Fibroblast of skin of scalp (primary cell): ENCODE measurements at regions not wholly inside any gene's neighbourhood (a gene's known extent, or its start where the extent isn't known, plus 50 kb on each side); places are given as distances from the start of the nearest gene placed in this dataset.
"Not testable (repeated sequence)": the region's sequence is repeated elsewhere in the genome, so short reads cannot be mapped to it uniquely, and the experiment has no call there.

Experiments
- DNase-seq: peaks from one replicate; pipeline ENCODE4 v3.0.0-alpha.2; 2013

DNA sequence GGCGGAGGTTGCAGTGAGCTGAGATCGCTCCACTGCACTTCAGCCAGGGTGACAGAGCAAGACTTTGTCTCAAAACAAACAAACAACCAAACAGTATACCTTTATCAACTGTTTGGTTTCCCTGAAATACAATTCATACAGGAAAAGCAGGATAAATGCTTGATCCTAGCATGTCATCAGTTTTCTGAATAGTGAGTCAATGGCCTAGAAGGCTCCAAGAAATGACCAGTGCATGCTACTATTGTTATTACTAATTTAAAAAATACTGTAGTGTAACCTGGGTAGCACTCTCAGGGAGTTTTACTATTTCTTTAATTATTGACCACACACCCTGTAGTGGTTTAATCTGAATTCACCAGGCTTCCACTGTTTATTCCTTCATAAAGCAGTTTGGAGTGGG lies 101.0 kb upstream of the PTPN3 start:
- DNase-seq, result no peak

DNA sequence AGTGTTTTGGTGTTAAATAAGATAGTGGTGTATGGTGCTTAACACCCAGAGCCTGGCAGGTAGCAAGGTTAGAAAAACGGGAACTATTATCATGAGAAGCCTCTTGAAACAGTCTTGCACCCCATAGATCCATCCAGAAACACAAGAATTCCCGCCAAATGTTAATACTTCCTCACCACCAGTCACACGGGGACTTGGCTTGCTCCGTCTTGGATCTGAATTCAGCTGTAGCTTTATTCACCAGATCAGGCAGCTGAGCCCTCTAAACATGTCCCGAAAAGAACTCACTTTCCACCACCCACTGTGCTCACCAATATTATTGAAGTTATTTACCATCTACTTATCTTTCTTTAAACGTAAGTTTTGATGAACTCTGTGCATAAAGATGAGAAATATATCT lies 101.6 kb upstream of the PTPN3 start:
- no peak for DNase-seq

DNA sequence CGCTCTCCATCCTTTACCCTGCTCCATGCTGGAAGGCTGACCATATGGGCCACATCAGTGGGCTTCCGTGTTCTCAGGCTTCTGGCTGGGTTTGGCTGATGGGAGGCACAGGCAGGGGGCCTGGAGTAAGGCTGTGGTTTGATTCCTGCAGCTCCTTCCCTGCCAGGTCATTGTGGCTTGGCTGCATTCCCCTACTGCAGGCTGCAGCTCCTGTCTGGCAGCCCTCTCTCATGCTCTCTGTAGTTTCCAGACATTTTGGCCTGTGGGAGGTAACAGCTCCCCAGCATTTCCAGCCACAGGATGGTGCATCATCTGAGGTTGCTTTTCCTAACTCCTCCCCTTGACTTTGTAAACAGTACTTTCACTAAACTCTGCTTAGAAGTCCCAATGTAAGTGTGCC lies 102.0 kb upstream of the PTPN3 start:
- peak; percentile 96 for DNase-seq

DNA sequence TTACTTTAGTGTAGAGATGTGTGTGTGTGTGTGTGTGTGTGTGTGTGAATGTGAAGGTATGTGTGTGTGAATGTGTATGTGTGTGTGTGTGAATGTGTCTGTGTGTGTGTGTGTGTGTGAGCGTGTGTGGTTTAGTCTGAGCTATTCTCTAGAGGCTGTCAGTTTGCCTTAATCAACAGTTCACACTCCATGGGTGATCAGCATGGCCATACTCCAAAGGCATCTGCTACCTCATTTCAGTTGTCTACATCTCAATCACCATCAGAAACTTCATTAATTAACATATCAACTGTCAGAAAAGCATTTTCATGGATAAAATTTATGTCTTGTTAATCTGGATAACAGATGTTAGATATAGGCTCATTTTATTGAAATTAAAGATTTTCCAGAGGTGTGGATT lies 103.1 kb upstream of the PTPN3 start:
- DNase-seq, result no peak

DNA sequence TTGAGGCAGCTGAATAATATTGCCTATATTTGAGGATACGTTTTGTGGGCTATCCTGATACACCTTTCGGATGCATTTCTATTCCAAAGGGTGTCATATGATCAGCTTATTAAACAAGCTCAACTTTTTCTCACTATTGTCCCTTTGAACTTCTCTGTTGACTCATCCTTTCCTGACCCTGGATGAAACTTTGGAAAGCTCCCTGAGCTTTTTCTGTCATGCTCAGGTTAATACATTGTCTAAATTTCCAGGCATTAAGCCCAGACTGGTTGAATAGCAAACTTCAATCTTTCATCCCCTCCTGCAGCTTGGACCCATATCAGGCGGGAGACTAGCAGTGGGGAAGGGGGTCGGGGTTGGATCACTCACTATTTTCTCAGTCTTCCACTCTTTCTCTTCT lies 104.9 kb upstream of the PTPN3 start:
- no peak for DNase-seq

DNA sequence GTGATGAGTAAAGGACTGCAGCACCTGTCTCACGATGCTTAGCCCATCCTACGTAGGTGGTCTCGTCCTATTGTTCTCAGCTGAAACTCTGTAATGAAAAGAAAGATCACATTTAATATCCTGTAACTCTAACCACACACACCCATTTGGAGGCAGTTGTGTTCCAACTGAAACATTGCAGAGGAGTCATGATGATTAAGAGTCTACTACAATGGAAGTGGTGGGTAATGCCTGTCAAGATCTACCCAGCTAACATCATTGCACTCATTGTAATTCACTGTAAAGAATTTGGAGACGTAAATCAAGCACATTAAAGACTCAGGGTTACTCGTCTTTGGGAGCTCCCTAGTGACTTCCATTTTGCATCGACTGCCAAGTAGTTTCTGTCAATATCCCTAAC lies 106.0 kb upstream of the PTPN3 start:
- DNase-seq, result no peak

DNA sequence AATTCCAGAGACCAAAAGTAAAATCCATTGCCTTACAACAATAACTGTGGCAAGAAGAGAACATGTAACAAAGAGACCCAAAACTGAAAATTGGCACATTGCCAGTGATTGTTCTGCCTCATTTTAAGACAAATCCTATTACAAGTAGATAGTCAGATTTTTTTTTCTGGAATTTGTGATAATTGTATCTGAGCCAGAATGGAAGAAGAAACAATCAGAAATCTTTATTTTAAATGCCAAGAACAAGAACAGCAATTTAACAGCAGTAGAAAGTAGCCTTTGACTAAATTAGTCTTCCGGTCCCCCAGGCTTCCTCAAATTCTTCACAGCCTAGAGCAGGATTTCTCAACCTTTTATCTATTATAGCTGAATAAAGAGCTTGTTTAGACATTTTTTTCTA lies 106.7 kb upstream of the PTPN3 start:
- no peak for DNase-seq

DNA sequence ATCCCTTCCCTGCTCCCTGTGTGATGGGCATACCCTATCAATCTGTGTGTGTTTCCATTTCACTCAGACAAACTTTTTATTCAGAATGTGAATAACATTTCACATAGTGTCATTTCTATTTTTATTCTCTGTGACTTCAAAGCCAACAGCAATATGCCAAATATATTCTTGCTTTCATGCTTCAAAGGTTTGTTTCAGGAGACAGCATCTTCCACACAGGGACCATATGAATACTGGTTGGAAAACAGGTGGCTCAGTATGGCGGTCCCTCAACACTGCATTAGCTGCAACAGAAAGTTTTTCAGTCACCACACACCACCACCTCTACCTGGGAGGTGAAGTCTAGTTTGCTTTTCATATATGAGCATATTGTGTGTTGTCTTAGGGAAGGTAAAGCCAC lies 111.0 kb upstream of the PTPN3 start:
- no peak for DNase-seq

DNA sequence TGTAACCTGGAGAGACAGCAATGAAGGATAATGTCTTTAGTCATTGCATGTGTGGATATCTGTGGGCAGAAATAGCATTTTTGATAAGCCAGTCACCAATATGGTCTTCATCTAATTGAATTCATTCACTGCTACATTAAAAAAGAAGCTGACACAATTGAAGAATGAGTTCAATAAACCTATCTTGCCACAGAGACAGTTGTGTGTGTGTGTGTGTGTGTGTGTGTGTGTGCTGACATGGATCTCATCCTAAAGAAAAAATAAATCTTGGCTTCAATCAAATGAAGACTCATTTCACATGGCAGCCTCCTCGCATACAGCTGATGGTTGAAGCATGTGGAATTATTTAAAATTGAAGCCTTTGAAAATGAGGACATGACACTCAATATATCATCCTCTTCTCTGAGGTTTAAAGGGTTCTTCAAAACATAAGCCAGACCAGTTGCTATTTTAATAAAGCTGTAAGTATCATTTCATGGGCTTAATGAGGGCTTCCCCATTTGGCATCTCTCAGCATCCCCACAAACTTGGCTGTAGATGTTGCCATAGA lies 118.5 kb upstream of the PTPN3 start:
- DNase-seq, result peak; percentile 62

DNA sequence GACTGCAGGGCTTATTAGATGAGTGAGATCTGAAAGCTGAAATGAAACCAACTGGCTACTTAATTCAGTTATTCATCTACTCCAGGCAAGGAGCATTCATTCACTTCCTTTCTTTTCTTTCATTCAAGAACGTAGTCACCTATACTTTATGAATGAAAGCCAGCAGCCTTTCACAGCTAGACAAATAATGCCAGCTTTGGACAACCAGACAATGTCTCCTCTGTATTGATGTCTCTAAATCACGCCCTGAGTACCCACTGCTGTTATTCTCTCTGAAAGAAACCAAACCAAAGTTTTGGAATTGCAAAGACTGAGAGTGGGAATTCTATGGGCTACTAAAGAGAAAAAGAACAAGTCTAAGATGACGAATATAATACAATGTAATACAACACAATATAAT lies 121.2 kb upstream of the PTPN3 start:
- DNase-seq, result no peak

DNA sequence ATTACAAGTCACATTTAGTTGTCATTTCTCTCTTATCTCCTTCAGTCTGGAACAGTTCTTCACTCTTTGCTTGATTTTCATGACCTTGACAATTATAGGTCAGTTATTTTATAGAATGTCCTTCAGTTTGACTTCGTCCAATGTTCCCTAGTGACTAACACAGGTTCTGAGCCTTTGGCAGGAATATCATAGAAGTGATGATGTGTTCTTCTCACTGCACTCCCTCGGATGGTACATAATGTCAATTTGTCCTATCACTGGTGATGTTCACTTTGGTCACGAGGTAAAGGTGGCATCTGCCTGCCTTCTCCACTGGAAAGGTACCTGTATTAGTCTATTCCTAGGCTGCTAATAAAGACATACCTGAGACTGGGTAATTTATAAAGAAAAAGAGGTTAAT lies 126.0 kb upstream of the PTPN3 start:
- DNase-seq, result no peak

DNA sequence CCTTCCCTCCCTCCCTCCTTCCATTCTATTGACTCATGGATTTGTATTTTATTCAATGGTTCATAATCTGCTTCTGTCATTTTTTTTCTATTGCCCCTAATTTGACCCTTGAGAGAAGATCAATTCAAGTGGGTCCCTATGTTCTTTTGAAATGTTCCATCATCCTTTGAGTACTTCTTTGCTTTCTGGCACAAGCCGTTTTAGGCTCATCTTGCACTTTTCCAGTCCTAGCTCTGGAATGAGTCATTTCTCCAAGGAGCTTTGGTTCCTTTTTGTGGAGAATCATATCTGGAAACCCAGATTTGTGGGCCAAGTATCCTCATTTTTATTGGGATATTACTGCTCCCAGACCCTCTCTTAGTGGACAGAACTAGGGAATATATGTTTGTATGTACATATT lies 126.8 kb upstream of the PTPN3 start:
- no peak for DNase-seq

DNA sequence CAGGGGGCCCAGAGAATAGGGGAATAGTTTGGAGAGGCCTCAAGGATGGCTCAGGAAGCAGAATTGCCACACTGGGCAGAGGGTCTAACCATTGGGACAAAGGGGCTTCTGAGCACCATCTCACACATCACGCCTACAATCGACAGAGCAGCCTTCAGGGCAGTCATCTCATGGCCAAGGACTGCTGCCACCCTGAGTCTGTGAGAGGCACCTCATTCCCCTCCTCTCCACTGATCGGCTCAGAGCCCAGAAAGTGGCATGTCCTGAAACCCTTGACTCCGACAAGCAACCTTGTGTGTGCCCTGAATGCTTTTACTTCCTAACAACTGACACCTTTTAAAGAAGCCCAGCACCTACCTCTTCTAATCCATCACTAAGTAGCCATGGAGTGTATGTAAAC lies 128.9 kb upstream of the PTPN3 start:
- peak; percentile 43 for DNase-seq

DNA sequence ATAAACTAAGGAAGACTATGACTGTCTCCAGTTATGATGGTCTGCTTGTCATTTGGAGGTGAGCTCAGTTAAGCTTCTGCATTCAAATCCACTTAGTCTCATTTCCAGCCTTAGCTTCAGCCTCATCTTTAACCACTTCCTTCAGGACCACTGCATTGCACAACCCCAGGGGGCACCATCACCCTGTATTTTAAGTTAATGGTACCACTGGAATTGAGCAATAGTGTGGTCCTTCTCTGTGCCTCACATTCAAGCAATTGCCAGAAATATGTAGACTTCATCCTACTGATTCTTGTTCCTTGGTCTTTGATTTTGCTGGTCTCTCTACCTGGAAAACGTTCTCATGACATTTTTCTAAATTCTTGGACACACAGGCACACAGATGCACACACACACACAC lies 131.5 kb upstream of the PTPN3 start:
- no peak for DNase-seq

DNA sequence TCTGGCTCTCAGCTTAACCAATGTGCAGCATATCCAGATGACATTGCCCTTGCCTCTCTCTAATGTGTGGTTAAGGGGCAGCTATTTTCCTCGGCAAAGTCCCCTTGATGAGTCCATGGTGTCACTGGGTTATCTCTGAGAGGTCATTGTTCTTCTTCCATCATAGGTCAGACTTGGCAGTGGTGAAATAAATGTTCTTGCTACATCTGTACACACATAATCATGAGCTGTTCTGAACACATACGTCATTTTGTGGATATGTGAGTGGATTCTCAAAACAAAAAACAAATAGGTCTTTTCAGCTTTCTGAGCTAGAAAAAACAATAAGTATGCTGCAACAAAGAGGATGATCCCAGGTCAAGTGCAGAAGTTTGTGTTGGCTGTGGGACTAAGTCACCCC lies 134.7 kb upstream of the PTPN3 start:
- DNase-seq, result no peak

DNA sequence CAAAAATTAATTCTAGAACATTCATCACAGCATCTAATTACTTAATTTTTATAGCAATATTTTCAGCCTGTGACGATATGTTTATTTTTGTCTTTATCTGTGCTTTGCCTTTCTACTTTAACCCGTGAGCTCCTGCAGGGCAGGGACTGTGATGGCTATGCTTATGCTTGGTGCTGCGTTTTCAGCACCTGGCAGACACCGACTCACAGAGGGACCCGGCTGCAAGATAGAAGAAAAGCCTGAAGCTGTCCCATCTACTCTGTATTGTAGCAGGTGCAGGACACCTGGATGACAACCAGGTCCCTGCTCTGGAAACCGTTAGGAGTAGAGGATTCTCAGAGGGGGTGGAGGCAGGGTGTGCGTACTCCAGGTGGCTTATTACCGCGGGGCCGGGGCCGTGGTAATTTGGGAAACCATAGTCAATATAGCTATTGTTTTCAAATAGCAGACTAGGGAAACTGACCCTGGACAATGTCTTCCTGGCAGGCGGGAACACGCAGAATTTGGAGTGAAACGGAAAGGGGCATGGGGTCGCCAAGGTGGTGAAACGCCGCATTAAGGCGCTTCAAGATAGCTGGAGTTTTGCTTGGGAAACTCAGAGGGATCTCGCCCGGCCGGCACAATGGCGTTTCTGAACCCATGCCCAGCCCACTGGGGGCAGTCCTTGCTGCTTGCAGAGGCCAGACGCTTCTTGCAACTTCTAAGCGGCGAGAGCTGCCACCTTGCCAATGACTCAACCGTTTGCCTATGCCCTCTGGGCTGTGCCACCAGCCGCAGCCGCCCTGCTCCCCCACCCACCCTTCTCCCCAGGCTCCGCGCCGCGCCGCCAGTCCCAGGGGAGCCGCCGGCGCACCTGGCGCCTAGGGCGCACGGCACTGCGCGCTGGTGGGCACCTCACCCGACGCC lies 140.1 kb upstream of the PALM2AKAP2 start:
- DNase-seq, result peak; percentile 27

DNA sequence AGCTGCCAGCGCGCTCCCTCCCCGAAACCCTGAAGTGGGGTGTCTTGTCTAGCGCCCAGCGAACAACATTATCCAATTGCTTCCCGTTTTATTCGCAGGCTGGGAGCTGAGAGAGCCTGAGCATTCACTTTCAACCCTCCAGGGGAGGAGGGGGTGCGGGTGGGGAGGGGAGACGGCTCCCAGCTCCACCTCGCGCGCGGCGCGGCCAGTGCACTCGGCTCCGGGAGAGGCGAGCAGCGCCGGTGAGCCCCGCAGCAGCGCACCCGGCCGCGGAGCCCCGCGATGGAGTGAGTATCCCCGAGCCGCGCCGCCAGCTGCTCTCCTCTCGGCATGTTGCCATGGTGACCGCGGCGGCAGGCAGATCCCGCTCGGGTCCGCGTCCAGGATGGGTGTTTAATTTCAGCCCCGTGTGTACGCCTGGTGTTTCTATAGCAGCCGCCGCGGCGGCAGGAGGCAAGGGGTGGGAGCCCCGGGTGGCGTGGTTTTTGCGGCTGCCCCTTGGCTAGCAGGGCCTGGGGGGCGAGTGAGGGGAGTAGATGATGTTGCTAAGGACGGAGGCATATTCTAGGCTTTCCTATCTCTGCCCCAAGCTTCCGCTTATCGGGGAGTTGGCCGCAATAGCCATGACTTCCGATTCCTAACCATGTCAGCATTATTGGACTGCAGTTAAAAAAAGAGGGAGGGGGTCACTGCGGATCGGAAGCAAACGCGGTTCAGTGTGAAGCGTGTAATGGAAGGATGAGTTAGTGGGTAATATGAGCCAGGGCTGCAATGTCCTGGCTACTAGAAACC lies 139.2 kb upstream of the PALM2AKAP2 start:
- peak; percentile 46 for DNase-seq

DNA sequence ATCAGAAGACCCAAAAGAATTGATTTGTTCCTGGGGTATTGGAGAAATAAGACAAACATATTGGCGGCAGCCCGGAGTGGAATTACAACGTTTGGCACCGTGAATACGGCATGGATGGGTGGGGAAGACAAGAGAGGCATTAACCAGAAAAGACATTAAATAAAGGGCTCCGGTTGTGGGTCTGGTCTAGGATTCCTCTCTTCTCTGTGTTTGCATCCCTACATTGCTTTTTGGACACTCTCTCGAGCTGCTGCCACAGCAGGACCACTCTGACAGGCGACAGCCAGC lies 138.7 kb upstream of the PALM2AKAP2 start:
- DNase-seq, result no peak

DNA sequence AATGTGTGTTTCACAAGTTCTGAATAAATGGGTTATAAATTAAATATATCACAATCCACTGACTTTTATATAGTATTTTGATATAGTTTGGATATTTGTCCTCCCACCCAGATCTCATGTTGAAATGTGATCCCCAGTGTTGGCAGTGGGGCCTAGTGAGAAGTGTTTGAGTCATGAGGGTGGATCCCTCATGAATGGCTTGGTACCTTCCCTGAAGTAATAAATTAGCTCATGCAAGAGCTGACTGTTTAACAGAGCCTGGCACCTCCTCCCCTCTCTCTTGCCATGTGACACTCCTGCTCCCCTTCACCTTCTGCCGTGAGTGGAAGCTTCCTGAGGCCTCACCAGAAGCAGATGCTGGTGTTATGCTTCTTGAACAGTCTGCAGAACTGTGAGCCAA lies 127.9 kb upstream of the PALM2AKAP2 start:
- DNase-seq, result peak; percentile 15

DNA sequence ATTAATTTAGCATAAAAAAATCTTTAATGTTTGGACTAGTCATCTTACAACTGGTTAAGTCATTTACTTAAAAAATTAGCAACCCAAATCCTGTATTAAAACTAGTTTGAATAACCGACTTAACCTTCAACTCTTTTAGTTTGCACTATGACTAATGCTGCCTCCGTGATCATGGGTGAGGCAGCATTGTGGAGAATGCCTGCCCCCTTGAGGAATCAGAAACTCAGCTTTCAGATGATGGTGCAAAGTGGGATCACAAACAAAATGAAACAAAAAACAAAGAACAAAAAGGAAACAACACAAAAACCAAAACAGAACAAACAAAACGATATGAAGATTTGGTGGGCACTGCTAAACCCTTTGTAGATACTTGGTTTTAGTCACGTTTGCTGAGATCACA lies 127.0 kb upstream of the PALM2AKAP2 start:
- peak; percentile 58 for DNase-seq

DNA sequence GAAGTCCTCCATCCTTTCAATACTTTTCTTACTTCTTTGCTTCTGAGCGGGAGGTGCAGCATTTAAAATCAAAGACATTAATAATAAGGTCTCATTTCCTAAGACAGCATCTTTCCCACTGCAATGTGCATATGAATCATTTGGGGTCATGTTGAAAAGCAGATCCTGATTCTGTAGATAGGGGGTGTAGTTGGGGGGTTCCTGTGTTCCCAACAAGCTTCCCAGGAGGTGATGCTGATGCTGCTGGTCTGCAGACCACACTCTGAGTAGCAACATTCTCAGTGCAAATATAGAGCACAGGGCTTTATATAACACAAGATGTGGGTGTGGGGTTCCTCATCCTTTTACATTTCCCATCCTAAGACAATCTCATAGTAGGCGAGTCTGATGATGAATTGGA lies 126.5 kb upstream of the PALM2AKAP2 start:
- no peak for DNase-seq

DNA sequence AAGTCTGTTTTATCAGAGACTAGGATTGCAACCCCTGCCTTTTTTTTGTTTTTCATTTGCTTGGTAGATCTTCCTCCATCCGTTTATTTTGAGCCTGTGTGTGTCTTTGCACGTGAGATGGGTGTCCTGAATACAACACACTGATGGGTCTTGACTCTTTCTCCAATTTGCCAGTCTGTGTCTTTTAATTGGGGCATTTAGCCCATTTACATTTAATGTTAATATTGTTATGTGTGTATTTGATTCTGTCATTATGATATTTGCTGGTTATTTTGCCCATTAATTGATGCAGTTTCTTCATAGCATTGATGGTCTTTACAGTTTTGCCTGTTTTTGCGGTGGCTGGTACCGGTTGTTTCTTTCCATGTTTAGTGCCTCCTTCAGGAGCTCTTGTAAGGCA lies 116.0 kb upstream of the PALM2AKAP2 start:
- not testable (repeated sequence) for DNase-seq

DNA sequence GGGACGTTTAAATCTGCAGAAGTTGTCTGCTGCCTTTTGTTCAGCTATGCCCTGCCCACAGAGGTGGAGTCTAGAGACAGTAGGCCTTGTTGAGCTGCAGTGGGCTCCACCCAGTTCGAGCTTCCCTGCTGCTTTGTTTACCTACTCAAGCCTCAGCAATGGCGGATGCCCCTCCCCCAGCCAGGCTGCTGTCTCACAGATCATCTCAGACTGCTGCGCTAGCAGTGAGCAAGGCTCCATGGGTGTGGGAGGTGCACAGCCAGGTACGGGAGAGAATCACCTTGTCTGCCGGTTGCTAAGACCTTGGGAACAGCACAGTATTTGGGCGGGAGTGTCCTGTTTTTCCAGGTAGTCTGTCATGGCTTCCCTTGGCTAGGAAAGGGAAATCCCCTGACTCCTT lies 114.3 kb upstream of the PALM2AKAP2 start:
- not testable (repeated sequence) for DNase-seq

DNA sequence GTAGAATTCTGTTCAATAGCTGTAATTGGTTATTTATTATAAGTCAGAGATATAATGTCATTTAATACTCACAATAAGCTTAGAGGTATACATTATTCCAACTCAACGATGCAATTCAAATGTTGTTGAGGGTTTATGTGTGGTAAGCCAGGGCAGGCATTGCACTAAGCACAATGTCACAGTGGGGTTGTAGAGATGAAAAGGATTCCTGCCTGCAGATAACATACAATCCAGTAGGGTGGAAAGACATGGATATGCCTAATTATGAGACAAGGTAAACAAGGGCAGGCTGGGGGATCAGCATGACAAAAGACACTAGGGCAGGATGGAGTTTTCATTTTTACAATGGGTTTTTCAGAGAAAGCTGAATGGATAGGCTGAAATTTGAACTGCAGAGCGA lies 98.7 kb upstream of the PALM2AKAP2 start:
- DNase-seq, result no peak
